K562 (cell line): ENCODE measurements at regions not wholly inside any gene's neighbourhood (a gene's known extent, or its start where the extent isn't known, plus 50 kb on each side); places are given as distances from the start of the nearest gene placed in this dataset.
"Not testable (repeated sequence)": the region's sequence is repeated elsewhere in the genome, so short reads cannot be mapped to it uniquely, and the experiment has no call there.

Source experiments
- ATAC-seq: fragments of 200-7000 bp; cut with Tn5 transposase; 3 replicates; pipeline ENCODE4 v1.9.1; 2020; ENCODE audit warnings: moderate library complexity
- BruUV-seq: library from RNA; stranded (reverse); fragments of 400-500 nt; replicated peaks from 2 replicates; lab custom pipeline; 2021; lab: Mats Ljungman, UMichigan
- CTCF ChIA-PET: fragments of 300-600 bp; formaldehyde crosslinking; extraction: SDS; loops from one replicate; lab custom pipeline; 2021; ENCODE audit warnings: low intra/inter-chr PET ratio; lab: Yijun Ruan, JAX
- POLR2A ChIA-PET: fragments of 300-600, 350-650 bp; sonication (Branson Sonifier 250); formaldehyde crosslinking; extraction: SDS; loops from one replicate; lab custom pipeline; 2021; ENCODE audit warnings: antibody characterized with exemption, inconsistent platforms; lab: Yijun Ruan, JAX
- DNase-seq, 4 experiments: peaks; one replicate each; pipeline versions ENCODE4 v3.0.0 to v3.0.0-alpha.2; 2011 to 2018; ENCODE audit warnings: low spot score in 3 of 4, mixed read lengths in 3 of 4; ENCODE audit errors: extremely low read depth in 1 of 4
- FAIRE-seq: peaks from 2 replicates; lab custom pipeline; 2011; peaks lifted over from hg19 to GRCh38; lab: Jason Lieb, UNC
- H2AFZ ChIP-seq: 2 replicates; pipeline ENCODE4 v1.6.0; 2011; ENCODE audit warnings: low read depth, low read length, control low read depth, inconsistent platforms
- H3K27ac ChIP-seq: fragments of 200-600 bp; 3 replicates; pipeline ENCODE4 v1.8.0; 2011; ENCODE audit warnings: low read depth, mild to moderate bottlenecking, control low read depth, inconsistent platforms, low read length, moderate library complexity, mixed read lengths; ENCODE audit errors: extremely low read depth
- H3K27me3 ChIP-seq, 2 experiments: fragments of 300-600 bp in 1 of 2; 2 replicates in 1 of 2; 3 replicates in 1 of 2; pipeline versions ENCODE4 v1.6.0 to v1.8.0; 2011; ENCODE audit warnings: inconsistent platforms in 2 of 2, low read length in 2 of 2, mild to moderate bottlenecking in 1 of 2, mixed read lengths in 1 of 2, moderate library complexity in 1 of 2; ENCODE audit not compliant: control insufficient read depth in 2 of 2, insufficient read depth in 2 of 2
- H3K36me3 ChIP-seq: fragments of 300-600 bp; 3 replicates; pipeline ENCODE4 v1.8.0; 2011; ENCODE audit warnings: mild to moderate bottlenecking, low read length, inconsistent platforms; ENCODE audit not compliant: control insufficient read depth, insufficient read depth
- H3K4me1 ChIP-seq, 2 experiments: fragments of 200-600 bp in 1 of 2; replicated peaks in 1 of 2; 2 replicates in 1 of 2; 3 replicates in 1 of 2; pipeline versions ENCODE4 v1.5.1 to v1.8.0; 2011; ENCODE audit warnings: inconsistent platforms in 2 of 2, low read length in 2 of 2, mild to moderate bottlenecking in 1 of 2, mixed read lengths in 1 of 2, moderate library complexity in 1 of 2; ENCODE audit not compliant: control insufficient read depth in 2 of 2, insufficient read depth in 2 of 2
- H3K4me2 ChIP-seq: 2 replicates; pipeline ENCODE4 v1.6.1; 2011; ENCODE audit warnings: low read length, control low read depth, inconsistent platforms, mixed read lengths; ENCODE audit not compliant: insufficient read depth
- H3K4me3 ChIP-seq: fragments of 200-600 bp; sonication (generic), shearing (Covaris generic); 2 replicates; pipeline ENCODE4 v1.5.1; 2016; ENCODE audit warnings: control low read depth, inconsistent platforms
- H3K79me2 ChIP-seq: fragments of 200-600 bp; 3 replicates; pipeline ENCODE4 v1.8.0; 2011; ENCODE audit warnings: low read length, inconsistent platforms; ENCODE audit not compliant: control insufficient read depth, insufficient read depth
- H3K9ac ChIP-seq, 2 experiments: 2 replicates each; pipeline versions ENCODE4 v1.6.0 to v1.6.1; 2011; ENCODE audit warnings: low read depth in 2 of 2, low read length in 2 of 2, control low read depth in 1 of 2, inconsistent platforms in 1 of 2, mild to moderate bottlenecking in 1 of 2, mixed read lengths in 1 of 2; ENCODE audit not compliant: insufficient read depth in 1 of 2
- H3K9me1 ChIP-seq: one replicate; pipeline ENCODE4 v1.6.0; 2011; ENCODE audit warnings: inconsistent platforms, mild to moderate bottlenecking, low read length, moderate library complexity; ENCODE audit not compliant: control insufficient read depth, insufficient read depth
- H3K9me3 ChIP-seq: replicated peaks from 2 replicates; pipeline ENCODE4 v1.5.1; 2011; ENCODE audit warnings: low read depth, low read length, inconsistent platforms; ENCODE audit not compliant: control insufficient read depth, insufficient read depth
- H4K20me1 ChIP-seq: replicated peaks from 2 replicates; pipeline ENCODE4 v1.6.1; 2011; ENCODE audit warnings: low read length, inconsistent platforms, mixed read lengths; ENCODE audit not compliant: control insufficient read depth, insufficient read depth
- BCOR ChIP-seq: fragments of 450-650 bp; IDR thresholded peaks from 2 replicates; pipeline ENCODE4 v1.6.1; 2016
- SP2 ChIP-seq: IDR thresholded peaks from 2 replicates; pipeline ENCODE4 v1.6.1; 2011; ENCODE audit warnings: mild to moderate bottlenecking, low read depth, low read length, moderate library complexity; ENCODE audit not compliant: poor library complexity, severe bottlenecking; ENCODE audit errors: extremely low read depth
- ZNF146 ChIP-seq: IDR thresholded peaks from one replicate; pipeline ENCODE4 v1.6.1; 2018; ENCODE audit warnings: missing compliant biosample characterization; ENCODE audit not compliant: unreplicated experiment
- ZNF184 ChIP-seq: sonication (generic); formaldehyde crosslinking; IDR thresholded peaks from 2 replicates; pipeline ENCODE4 v1.5.0; 2020; ENCODE audit warnings: missing genetic modification reagents
- ZNF282 ChIP-seq: sonication (generic); formaldehyde crosslinking; IDR thresholded peaks from 2 replicates; pipeline ENCODE4 v1.8.1; 2023; ENCODE audit warnings: missing genetic modification reagents
- WGBS: fragments of 100-300 bp; shearing (Covaris generic); methylation state at CpG from one replicate; pipeline ENCODE4 v1.1.6; 2016; ENCODE audit warnings: low coverage, mixed read lengths; ENCODE audit not compliant: insufficient coverage; ENCODE audit errors: missing lambda C conversion rate; 5-methylcytosine and 5-hydroxymethylcytosine counted together
- in situ Hi-C: fragments of 300-500 bp; cut with MboI; formaldehyde crosslinking; loops from 4 replicates; pipeline ENCODE4 v1.15.0; 2018; ENCODE audit warnings: inconsistent platforms, mixed read lengths
- intact Hi-C: fragments of 100-400 bp; cut with micrococcal nuclease; formaldehyde crosslinking; loops from 2 replicates; pipeline ENCODE4 v1.14.2; 2022

GRCh38 chr11:12592283-12592682 is 81.9 kb upstream of the TEAD1 start:
- H3K79me2 ChIP-seq: no peaks in the 10 kb centered on the region
- DNase-seq: no peak
- 15% methylated on average over 3 of the region's 3 CpGs for WGBS
- no peaks in the 10 kb centered on the region for H3K36me3 ChIP-seq
- CTCF ChIA-PET: no interaction called here
- H2AFZ ChIP-seq: no peak overlapping the region
- TF ChIP-seq ZNF282 (no peak), SP2 (no peak)
- TF ChIP-seq, all 486 proteins: peak for 0
- H3K9ac ChIP-seq: no peak overlapping the region
- no peaks in the 10 kb centered on the region for H3K4me1 ChIP-seq
- H3K9me3 ChIP-seq: no peaks in the 10 kb centered on the region
- BruUV-seq: no TSS peak
- H4K20me1 ChIP-seq: no peaks in the 10 kb centered on the region
- no peak for FAIRE-seq
- H3K27me3 ChIP-seq: peaks cover 0 to 7% of the 10 kb centered on the region in 2 experiments; a peak in 4 of 5 replicates
- ATAC-seq: no peak
- intact Hi-C loops (no loop called here), in situ Hi-C loops (no loop called here)
- no peak overlapping the region for H3K4me2 ChIP-seq
- no peaks in the 10 kb centered on the region for H3K9me1 ChIP-seq
- no peak overlapping the region for H3K27ac ChIP-seq
- H3K4me3 ChIP-seq: no peak overlapping the region
- POLR2A ChIA-PET: interaction anchor here (0.9 kb wide), 1 partner anchor 86 kb away, joined by 4 read pairs; no protein-coding TSS in a partner anchor

DNA sequence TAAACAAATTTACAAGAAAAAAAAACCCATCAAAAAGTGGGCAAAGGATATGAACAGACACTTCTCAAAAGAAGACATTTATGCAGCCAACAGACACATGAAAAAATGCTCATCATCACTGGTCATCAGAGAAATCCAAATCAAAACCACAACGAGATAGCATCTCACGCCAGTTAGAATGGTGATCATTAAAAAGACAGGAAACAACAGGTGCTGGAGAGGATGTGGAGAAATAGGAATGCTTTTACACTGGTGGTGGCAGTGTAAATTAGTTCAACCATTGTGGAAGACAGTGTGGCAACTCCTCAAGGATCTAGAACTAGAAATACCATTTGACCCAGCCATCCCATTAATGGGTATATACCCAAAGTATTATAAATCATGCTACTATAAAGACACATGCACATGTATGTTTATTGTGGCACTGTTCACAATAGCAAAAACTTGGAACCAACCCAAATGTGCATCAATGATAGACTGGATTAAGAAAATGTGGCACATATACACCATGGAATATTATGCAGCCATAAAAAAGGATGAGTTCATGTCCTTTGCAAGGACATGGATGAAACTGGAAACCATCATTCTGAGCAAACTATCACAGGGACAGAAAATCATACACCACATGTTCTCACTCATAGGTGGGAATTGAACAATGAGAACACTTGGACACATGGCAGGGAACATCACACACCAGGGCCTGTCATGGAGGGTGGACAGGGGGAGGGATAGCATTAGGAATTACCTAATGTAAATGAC is 79.0 kb upstream of the TEAD1 start:
- H3K4me2 ChIP-seq, DNase-seq, H3K79me2 ChIP-seq, ATAC-seq, H3K36me3 ChIP-seq, H3K4me3 ChIP-seq, H3K4me1 ChIP-seq, H4K20me1 ChIP-seq, BruUV-seq, H3K9me1 ChIP-seq, CTCF ChIA-PET, H2AFZ ChIP-seq, H3K27me3 ChIP-seq, H3K9ac ChIP-seq, H3K9me3 ChIP-seq, in situ Hi-C loops, H3K27ac ChIP-seq, FAIRE-seq: not testable (repeated sequence)
- POLR2A ChIA-PET: interaction anchor here (0.6 to 1.1 kb wide), 2 partner anchors 9 to 283 kb away, joined by 3 to 6 read pairs; no protein-coding TSS in a partner anchor
- intact Hi-C loops: loop anchor here (5.0 kb wide), 2 partner anchors 77 to 183 kb away; partner anchors contain the start of gene TEAD1
- WGBS: 79% methylated on average over 2 of the region's 2 CpGs
- TF ChIP-seq ZNF184 (CRISPR knock-in tag): peak; percentile 15; the same call in 1 of the 2 replicates
- peak; percentile 24; the same call in 1 of the 2 replicates for TF ChIP-seq BCOR
- peak; percentile 68 for TF ChIP-seq ZNF146
